Endothelial cell (in vitro differentiated cells): ENCODE measurements at regions not wholly inside any gene's neighbourhood (a gene's known extent, or its start where the extent isn't known, plus 50 kb on each side); places are given as distances from the start of the nearest gene placed in this dataset.

Experiments
- DNase-seq: peaks from one replicate; pipeline ENCODE4 v3.0.0; 2021; ENCODE audit warnings: low spot score
- H3K27ac Mint-ChIP-seq: one replicate; pipeline ENCODE4 v1.8.0; 2021; ENCODE audit warnings: mixed read lengths, inconsistent platforms; ENCODE audit not compliant: unreplicated experiment
- H3K27me3 Mint-ChIP-seq: one replicate; pipeline ENCODE4 v1.8.0; 2021; ENCODE audit warnings: mild to moderate bottlenecking, moderate library complexity, mixed read lengths, inconsistent platforms; ENCODE audit not compliant: unreplicated experiment
- H3K36me3 Mint-ChIP-seq: one replicate; pipeline ENCODE4 v1.8.0; 2021; ENCODE audit warnings: mild to moderate bottlenecking, low read depth, mixed read lengths, inconsistent platforms; ENCODE audit not compliant: unreplicated experiment
- H3K4me1 Mint-ChIP-seq: one replicate; pipeline ENCODE4 v1.8.0; 2021; ENCODE audit warnings: mild to moderate bottlenecking, mixed read lengths, inconsistent platforms; ENCODE audit not compliant: unreplicated experiment
- H3K4me3 Mint-ChIP-seq: one replicate; pipeline ENCODE4 v1.8.0; 2021; ENCODE audit warnings: mild to moderate bottlenecking, mixed read lengths, inconsistent platforms; ENCODE audit not compliant: unreplicated experiment
- H3K9me3 Mint-ChIP-seq: one replicate; pipeline ENCODE4 v1.8.0; 2021; ENCODE audit warnings: mixed read lengths, inconsistent platforms; ENCODE audit not compliant: unreplicated experiment
- CTCF ChIP-seq: fragments of 200-600 bp; sonication (generic); IDR thresholded peaks from one replicate; pipeline ENCODE4 v1.5.0; 2021; ENCODE audit warnings: antibody characterized with exemption; ENCODE audit not compliant: unreplicated experiment

- Mint-ChIP-seq H3K9me3 (no peaks in the 10 kb centered on the region), H3K4me1 (no peaks in the 10 kb centered on the region), H3K36me3 (no peaks in the 10 kb centered on the region), H3K27me3 (no peaks in the 10 kb centered on the region), H3K27ac (no peak overlapping the region), H3K4me3 (no peak overlapping the region)
- TF ChIP-seq CTCF, result no peak
- no peak for DNase-seq
These were observed 120.9 kb downstream of the RTP5 start for GRCh38 chr2:241990466-241990865.

DNA sequence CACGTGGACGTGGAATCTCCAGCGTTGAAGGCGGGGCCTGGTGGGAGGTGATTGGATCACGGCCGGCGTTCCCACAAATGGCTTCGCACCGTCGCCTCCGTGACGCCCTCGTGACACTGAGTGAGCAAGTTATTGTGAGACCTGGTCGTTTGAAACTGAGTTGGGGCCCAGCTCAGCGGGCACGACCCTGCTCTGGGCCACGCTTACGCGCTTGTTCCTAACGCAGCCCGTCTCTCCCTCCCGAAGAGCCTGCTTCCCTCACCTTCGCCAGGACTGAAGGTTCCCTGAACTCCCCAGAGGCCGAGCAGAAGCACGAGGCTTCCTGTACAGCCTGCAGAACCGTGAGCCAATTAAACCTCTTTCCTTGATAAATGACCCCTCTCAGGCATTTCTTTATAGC lies 121.8 kb downstream of the RTP5 start:
- Mint-ChIP-seq H3K9me3 (no peaks in the 10 kb centered on the region), H3K4me1 (no peaks in the 10 kb centered on the region), H3K36me3 (no peaks in the 10 kb centered on the region), H3K27ac (no peak overlapping the region), H3K27me3 (no peaks in the 10 kb centered on the region), H3K4me3 (no peak overlapping the region)
- TF ChIP-seq CTCF, result no peak
- no peak for DNase-seq

GRCh38 chr2:241992753-241993152 lies 123.2 kb downstream of the RTP5 start:
- no peak for DNase-seq
- H3K27me3 Mint-ChIP-seq, result no peaks in the 10 kb centered on the region
- no peak for TF ChIP-seq CTCF
- H3K27ac Mint-ChIP-seq, result no peak overlapping the region
- H3K9me3 Mint-ChIP-seq, result no peaks in the 10 kb centered on the region
- H3K4me3 Mint-ChIP-seq, result no peak overlapping the region
- peaks cover 9% of the 10 kb centered on the region for H3K4me1 Mint-ChIP-seq
- H3K36me3 Mint-ChIP-seq, result no peaks in the 10 kb centered on the region

DNA sequence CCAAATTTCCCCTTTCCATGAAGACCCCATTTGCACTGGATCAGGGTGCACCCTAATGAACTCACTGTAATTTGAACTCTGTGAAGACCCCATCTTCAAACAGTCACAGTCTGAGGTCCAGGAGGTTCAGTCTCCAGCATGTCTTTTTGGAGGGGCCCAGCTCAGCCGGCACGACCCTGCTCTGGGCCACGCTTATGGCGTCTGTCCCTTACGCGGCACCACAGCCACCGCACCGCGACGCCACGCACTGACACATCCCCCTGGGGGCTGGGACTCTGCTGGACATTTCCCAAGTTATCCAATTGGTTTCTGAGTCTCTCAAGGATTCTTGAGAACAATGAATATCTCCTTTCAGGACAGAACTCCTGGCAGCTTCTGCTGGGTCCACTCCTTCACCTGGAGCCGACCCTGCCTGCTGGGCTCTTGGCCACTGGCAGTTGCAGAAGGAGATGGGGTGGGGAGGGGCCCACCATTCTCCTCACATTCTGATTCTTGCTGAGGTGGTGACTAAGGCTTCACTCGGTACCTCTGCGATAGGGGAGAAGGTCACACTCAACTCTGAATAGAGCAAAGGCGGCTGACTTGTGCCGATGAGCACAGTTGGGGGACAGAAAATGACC lies 124.0 kb downstream of the RTP5 start:
- Mint-ChIP-seq H3K27me3 (no peaks in the 10 kb centered on the region), H3K36me3 (no peaks in the 10 kb centered on the region), H3K4me1 (peaks cover 9% of the 10 kb centered on the region), H3K9me3 (no peaks in the 10 kb centered on the region), H3K27ac (no peak overlapping the region), H3K4me3 (no peak overlapping the region)
- no peak for DNase-seq
- TF ChIP-seq CTCF, result no peak

- no peaks in the 10 kb centered on the region for H3K36me3 Mint-ChIP-seq
- no peak for TF ChIP-seq CTCF
- no peak for DNase-seq
These were observed 124.6 kb downstream of the RTP5 start for GRCh38 chr2:241994086-241994485.

More at GRCh38 chr2:241994086-241994485, 124.6 kb downstream of the RTP5 start:
- Mint-ChIP-seq H3K4me1 (peaks cover 9% of the 10 kb centered on the region), H3K27me3 (no peaks in the 10 kb centered on the region), H3K27ac (no peak overlapping the region), H3K9me3 (no peaks in the 10 kb centered on the region), H3K4me3 (no peak overlapping the region)
